H1 (cell line): ENCODE measurements at regions not wholly inside any gene's neighbourhood (a gene's known extent, or its start where the extent isn't known, plus 50 kb on each side); places are given as distances from the start of the nearest gene placed in this dataset.

Source experiments
- CTCF ChIA-PET: fragments of 300-600 bp; sonication (Branson Sonifier 250); formaldehyde crosslinking; loops from one replicate; lab custom pipeline; 2021; ENCODE audit not compliant: partially characterized antibody; lab: Charles Lee
- POLR2A ChIA-PET: fragments of 300-600 bp; sonication (Branson Sonifier 250); formaldehyde crosslinking; loops from one replicate; lab custom pipeline; 2021; ENCODE audit warnings: inconsistent platforms; ENCODE audit not compliant: partially characterized antibody; lab: Charles Lee
- DNase-seq, 2 experiments: peaks; one replicate each; pipeline versions ENCODE4 v3.0.0 to v3.0.0-alpha.2; 2010 to 2022; ENCODE audit warnings: low spot score in 2 of 2, low read depth in 1 of 2, mixed read lengths in 1 of 2
- FAIRE-seq: peaks from 2 replicates; lab custom pipeline; 2011; peaks lifted over from hg19 to GRCh38; lab: Jason Lieb, UNC
- H2AFZ ChIP-seq: 2 replicates; pipeline ENCODE4 v1.8.1; 2012; ENCODE audit warnings: low read length, inconsistent platforms
- H2AK5ac ChIP-seq: 2 replicates; pipeline ENCODE4 v1.6.1; 2013; ENCODE audit warnings: low read depth, low read length
- H2BK120ac ChIP-seq: replicated peaks from 2 replicates; pipeline ENCODE3; 2013; ENCODE audit warnings: low read depth, low read length, inconsistent platforms
- H2BK12ac ChIP-seq: 2 replicates; pipeline ENCODE4 v1.6.1; 2013; ENCODE audit warnings: low read depth, low read length
- H2BK15ac ChIP-seq: 2 replicates; pipeline ENCODE4 v1.6.1; 2013; ENCODE audit warnings: low read length
- H2BK20ac ChIP-seq: 2 replicates; pipeline ENCODE4 v1.6.1; 2013; ENCODE audit warnings: low read length
- H2BK5ac ChIP-seq: 2 replicates; pipeline ENCODE4 v1.6.1; 2013; ENCODE audit warnings: low read depth, low read length
- H3K14ac ChIP-seq: 2 replicates; pipeline ENCODE4 v1.6.1; 2013; ENCODE audit warnings: inconsistent platforms; ENCODE audit not compliant: insufficient read length
- H3K18ac ChIP-seq: 2 replicates; pipeline ENCODE4 v1.6.1; 2013; ENCODE audit warnings: low read length; ENCODE audit errors: extremely low read depth
- H3K23ac ChIP-seq: 2 replicates; pipeline ENCODE4 v1.6.1; 2013; ENCODE audit warnings: inconsistent platforms; ENCODE audit not compliant: insufficient read length
- H3K23me2 ChIP-seq: 2 replicates; pipeline ENCODE4 v1.6.1; 2013; ENCODE audit warnings: low read depth, low read length
- H3K27ac ChIP-seq: 2 replicates; pipeline ENCODE4 v1.6.1; 2011; ENCODE audit warnings: low read depth, low read length, inconsistent platforms
- H3K27me3 ChIP-seq, 4 experiments: replicated peaks in 1 of 4; 1 replicate in 1 of 4; 2 replicates in 3 of 4; pipeline versions ENCODE4 v1.6.1 to v1.8.1; 2011 to 2013; ENCODE audit warnings: low read length in 3 of 4, mild to moderate bottlenecking in 3 of 4, inconsistent platforms in 2 of 4, mixed read lengths in 2 of 4, moderate library complexity in 1 of 4; ENCODE audit not compliant: control insufficient read depth in 3 of 4, insufficient read depth in 3 of 4; ENCODE audit errors: extremely low read depth in 1 of 4
- H3K36me3 ChIP-seq, 4 experiments: 2 replicates each; pipeline versions ENCODE4 v1.6.1 to v1.8.1; 2011 to 2013; ENCODE audit warnings: mild to moderate bottlenecking in 4 of 4, low read length in 3 of 4, moderate library complexity in 2 of 4, control low read depth in 1 of 4, inconsistent platforms in 1 of 4; ENCODE audit not compliant: insufficient read depth in 4 of 4, control insufficient read depth in 2 of 4
- H3K4ac ChIP-seq: replicated peaks from 2 replicates; pipeline ENCODE3; 2013; ENCODE audit warnings: low read length, low read depth, mixed read lengths, inconsistent platforms; ENCODE audit not compliant: insufficient read length
- H3K4me1 ChIP-seq, 4 experiments: replicated peaks in 1 of 4; 1 replicate in 1 of 4; 2 replicates in 3 of 4; pipeline versions ENCODE4 v1.6.1 to v1.8.1; 2011 to 2013; ENCODE audit warnings: low read length in 3 of 4, inconsistent platforms in 2 of 4, mixed read lengths in 1 of 4; ENCODE audit not compliant: insufficient read depth in 4 of 4, control insufficient read depth in 3 of 4
- H3K4me2 ChIP-seq, 2 experiments: 2 replicates each; pipeline versions ENCODE4 v1.6.1 to v1.8.1; 2011 to 2013; ENCODE audit warnings: low read depth in 2 of 2, low read length in 2 of 2, control low read depth in 1 of 2, inconsistent platforms in 1 of 2, mild to moderate bottlenecking in 1 of 2; ENCODE audit not compliant: insufficient read depth in 1 of 2
- H3K4me3 ChIP-seq, 4 experiments: fragments of 200-600, 300-600 bp in 1 of 4; sonication (generic), shearing (Covaris generic), sonication (Bioruptor Twin) in 1 of 4; 2 replicates each; pipeline versions ENCODE4 v1.5.1 to v1.8.1; 2011 to 2016; ENCODE audit warnings: low read length in 4 of 4, low read depth in 3 of 4, control low read depth in 2 of 4, inconsistent platforms in 2 of 4, mild to moderate bottlenecking in 2 of 4, mixed read lengths in 1 of 4, moderate library complexity in 1 of 4; ENCODE audit not compliant: insufficient read depth in 2 of 4; ENCODE audit errors: extremely low read depth in 1 of 4
- H3K56ac ChIP-seq: replicated peaks from 2 replicates; pipeline ENCODE3; 2013; ENCODE audit warnings: low read depth, mild to moderate bottlenecking, mixed read lengths, low read length, inconsistent platforms; ENCODE audit not compliant: insufficient read length
- H3K79me1 ChIP-seq: 2 replicates; pipeline ENCODE4 v1.6.1; 2013; ENCODE audit warnings: low read depth, low read length, control low read depth
- H3K79me2 ChIP-seq, 2 experiments: 2 replicates each; pipeline versions ENCODE4 v1.6.1 to v1.8.1; 2012 to 2013; ENCODE audit warnings: low read length in 2 of 2, mild to moderate bottlenecking in 2 of 2, inconsistent platforms in 1 of 2; ENCODE audit not compliant: insufficient read depth in 2 of 2, control insufficient read depth in 1 of 2
- H3K9ac ChIP-seq, 4 experiments: replicated peaks in 1 of 4; 1 replicate in 1 of 4; 2 replicates in 3 of 4; pipeline versions ENCODE4 v1.6.1 to v1.8.1; 2011 to 2013; ENCODE audit warnings: low read depth in 3 of 4, low read length in 3 of 4, control low read depth in 2 of 4, mild to moderate bottlenecking in 2 of 4, moderate library complexity in 2 of 4, inconsistent platforms in 1 of 4; ENCODE audit errors: extremely low read depth in 1 of 4
- H3K9me3 ChIP-seq, 2 experiments: 2 replicates each; pipeline versions ENCODE4 v1.6.1 to v1.8.1; 2012 to 2013; ENCODE audit warnings: mild to moderate bottlenecking in 2 of 2, moderate library complexity in 2 of 2, control low read depth in 1 of 2, inconsistent platforms in 1 of 2, low read depth in 1 of 2, low read length in 1 of 2, mixed read lengths in 1 of 2; ENCODE audit not compliant: insufficient read depth in 2 of 2
- H4K20me1 ChIP-seq, 2 experiments: replicated peaks in 1 of 2; 2 replicates each; pipeline versions ENCODE3 to v1.8.1; 2011 to 2013; ENCODE audit warnings: inconsistent platforms in 2 of 2, low read length in 2 of 2, mild to moderate bottlenecking in 1 of 2; ENCODE audit not compliant: insufficient read depth in 2 of 2, control insufficient read depth in 1 of 2
- H4K5ac ChIP-seq: 2 replicates; pipeline ENCODE4 v1.6.1; 2013; ENCODE audit warnings: low read length, low read depth, mixed read lengths, inconsistent platforms; ENCODE audit not compliant: insufficient read length
- H4K8ac ChIP-seq: 2 replicates; pipeline ENCODE4 v1.8.0; 2013; ENCODE audit warnings: mild to moderate bottlenecking, moderate library complexity, low read length, inconsistent platforms; ENCODE audit not compliant: insufficient read depth; ENCODE audit errors: extremely low read depth
- H4K91ac ChIP-seq: replicated peaks from 2 replicates; pipeline ENCODE3; 2013; ENCODE audit warnings: low read length, mixed read lengths, inconsistent platforms; ENCODE audit not compliant: insufficient read length
- FOSL1 ChIP-seq: IDR thresholded peaks from 2 replicates; pipeline ENCODE4 v1.6.1; 2011; ENCODE audit warnings: mild to moderate bottlenecking, low read depth, low read length, moderate library complexity; ENCODE audit not compliant: insufficient read depth
- SIN3A ChIP-seq, 2 experiments: IDR thresholded peaks in 1 of 2; conservative IDR thresholded peaks in 1 of 2; 2 replicates each; pipeline ENCODE4 v1.6.1; 2011 to 2012; ENCODE audit warnings: low read length in 2 of 2, improper control_type of control experiment in 1 of 2, low read depth in 1 of 2, mild to moderate bottlenecking in 1 of 2
- SIX5 ChIP-seq: IDR thresholded peaks from 2 replicates; pipeline ENCODE4 v1.6.1; 2011; ENCODE audit warnings: mild to moderate bottlenecking, low read depth, low read length
- TCF12 ChIP-seq: IDR thresholded peaks from 2 replicates; pipeline ENCODE4 v1.6.1; 2011; ENCODE audit warnings: low read depth, mild to moderate bottlenecking, low read length
- WGBS, 2 experiments: shearing (Covaris generic) in 1 of 2; methylation state at CpG; one replicate each; pipeline versions ENCODE4 v1.1.6 to v1.1.7; 2013 to 2015; ENCODE audit warnings: low lambda C conversion rate in 2 of 2, mixed read lengths in 2 of 2, inconsistent platforms in 1 of 2, low coverage in 1 of 2, missing lambda C conversion rate in 1 of 2; ENCODE audit not compliant: insufficient replicate concordance in 2 of 2, insufficient coverage in 1 of 2, insufficient read length in 1 of 2; ENCODE audit errors: extremely low coverage in 1 of 2, missing lambda C conversion rate in 1 of 2; 5-methylcytosine and 5-hydroxymethylcytosine counted together

DNA sequence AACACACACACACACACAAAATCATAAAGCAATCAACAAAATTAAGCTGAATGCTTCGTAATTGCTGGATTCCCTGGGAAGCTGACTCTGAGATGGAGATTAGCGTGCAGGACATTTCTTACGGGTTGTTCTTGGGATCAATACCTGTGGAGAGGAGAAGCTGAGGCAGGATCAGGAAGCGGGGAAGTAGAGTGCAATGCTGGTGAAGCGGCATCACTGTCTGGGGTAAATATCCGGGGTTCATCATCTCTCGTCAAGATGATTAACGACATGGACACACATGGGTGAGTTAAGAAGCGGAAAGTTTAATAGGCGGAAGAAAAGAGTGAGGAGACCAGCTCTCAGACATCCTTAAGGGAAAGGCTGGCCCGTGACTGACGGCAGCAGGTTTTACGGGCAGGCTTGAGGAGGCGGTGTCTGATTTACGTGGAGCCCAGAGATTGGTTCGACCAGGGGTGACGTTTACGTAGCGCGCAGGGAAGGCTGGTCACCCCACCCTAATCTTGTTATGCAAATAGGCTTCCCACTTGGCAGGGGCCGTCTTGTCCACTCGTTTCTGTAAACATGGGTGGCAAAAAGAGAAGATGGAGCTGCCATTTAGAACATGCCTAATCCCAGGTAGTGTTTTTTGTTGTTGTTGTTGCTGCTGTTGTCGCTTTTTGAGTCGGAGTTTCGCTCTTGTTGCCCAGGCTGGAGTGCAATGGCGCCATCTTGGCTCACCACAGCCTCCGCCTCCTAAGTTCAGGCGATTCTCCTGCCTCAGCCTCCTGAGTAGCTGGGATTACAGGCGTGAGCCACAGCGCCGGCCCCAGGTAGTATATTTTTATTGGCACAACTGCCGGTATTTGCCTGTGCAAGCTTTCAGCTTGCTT is 135.6 kb upstream of the KCNJ15 start:
- H4K5ac ChIP-seq, result no peak overlapping the region
- ChIA-PET CTCF (interaction anchor here (1.0 to 1.6 kb wide), 4 partner anchors 203 to 624 kb away, joined by 3 to 4 read pairs (median 3); no protein-coding TSS in a partner anchor), POLR2A (no interaction called here)
- H4K8ac ChIP-seq, result no peak overlapping the region
- H2BK5ac ChIP-seq, result no peak overlapping the region
- no peak overlapping the region for H3K23ac ChIP-seq
- 92% methylated on average over 32 of the region's 32 CpGs; no CpG with 5 or more reads in 1 of the 2 experiments for WGBS, 2 experiments
- H3K9me3 ChIP-seq, result no peaks in the 10 kb centered on the region
- no peak for DNase-seq
- no peak overlapping the region for H2BK12ac ChIP-seq
- TF ChIP-seq TCF12 (no peak), FOSL1 (no peak), SIX5 (no peak), SIN3A (conservative IDR thresholded peaks at IDR 0.05 in 1 of 2, IDR thresholded peaks at IDR 0.05 in 1 of 2; ENCODE audit: low read depth in 1 of 2, low read length in 2 of 2) (no peak)
- TF ChIP-seq, all 59 proteins: peak for 0
- Histone ChIP-seq H2BK120ac (no peak overlapping the region), H3K4me2 (no peak overlapping the region), H4K91ac (no peak overlapping the region), H2BK15ac (no peak overlapping the region), H3K23me2 (no peaks in the 10 kb centered on the region), H2AK5ac (no peak overlapping the region), H3K9ac (no peak overlapping the region), H3K27me3 (no peaks in the 10 kb centered on the region), H3K18ac (no peak overlapping the region), H3K79me2 (no peaks in the 10 kb centered on the region), H3K4ac (no peak overlapping the region), H3K4me3 (no peak overlapping the region), H3K36me3 (no peaks in the 10 kb centered on the region; a peak in 1 of 8 replicates), H3K14ac (no peak overlapping the region), H4K20me1 (peaks cover 0 to 2% of the 10 kb centered on the region in 2 experiments), H2AFZ (peak overlapping the region; percentile 27; the same call in 1 of the 2 replicates), H3K27ac (no peak overlapping the region), H3K79me1 (no peaks in the 10 kb centered on the region), H2BK20ac (no peak overlapping the region), H3K56ac (no peak overlapping the region), H3K4me1 (no peaks in the 10 kb centered on the region)
- no peak for FAIRE-seq
